Stimulated activated CD4-positive, alpha-beta T cell treated with anti-CD3 and anti-CD28 coated beads, Interleukin-1b, Interleukin-23, amount 100 ng/mL, for 1 hour (primary cell): ENCODE measurements at regions not wholly inside any gene's neighbourhood (a gene's known extent, or its start where the extent isn't known, plus 50 kb on each side); places are given as distances from the start of the nearest gene placed in this dataset.
"Not testable (repeated sequence)": the region's sequence is repeated elsewhere in the genome, so short reads cannot be mapped to it uniquely, and the experiment has no call there.

Source experiments
- DNase-seq, 2 donors: peaks; one replicate each; pipeline ENCODE4 v3.0.0-alpha.2; 2020; ENCODE audit warnings: low read depth in 2 of 2

DNA sequence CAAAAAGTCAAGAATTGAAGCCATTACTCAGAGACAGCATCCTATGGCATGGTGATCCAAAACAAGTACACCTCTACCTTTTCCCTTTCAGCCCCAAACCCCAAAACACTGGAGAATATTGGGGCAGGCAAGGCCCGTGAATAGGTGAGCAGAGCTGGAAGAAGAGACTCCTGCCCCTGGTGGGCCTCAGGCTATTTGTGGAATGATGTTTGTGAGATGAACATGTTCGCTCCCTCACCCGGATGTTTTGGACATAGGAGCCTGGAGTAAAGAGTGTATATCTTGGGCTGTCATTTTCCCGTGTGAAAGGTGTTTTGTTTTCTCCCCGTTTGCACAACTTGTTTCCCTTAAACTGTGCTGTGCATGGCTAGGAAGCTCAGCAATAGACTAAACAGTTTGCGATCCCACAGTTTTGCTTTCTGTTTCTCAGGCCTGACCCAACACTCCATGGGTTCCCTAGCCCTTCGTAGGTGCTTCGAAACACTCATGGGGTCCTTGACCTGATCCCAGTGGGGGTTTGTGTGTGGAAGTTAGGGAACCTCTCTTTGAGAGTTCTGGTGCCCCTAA lies 136.5 kb upstream of the TNP1 start:
- DNase-seq, result no peak

DNA sequence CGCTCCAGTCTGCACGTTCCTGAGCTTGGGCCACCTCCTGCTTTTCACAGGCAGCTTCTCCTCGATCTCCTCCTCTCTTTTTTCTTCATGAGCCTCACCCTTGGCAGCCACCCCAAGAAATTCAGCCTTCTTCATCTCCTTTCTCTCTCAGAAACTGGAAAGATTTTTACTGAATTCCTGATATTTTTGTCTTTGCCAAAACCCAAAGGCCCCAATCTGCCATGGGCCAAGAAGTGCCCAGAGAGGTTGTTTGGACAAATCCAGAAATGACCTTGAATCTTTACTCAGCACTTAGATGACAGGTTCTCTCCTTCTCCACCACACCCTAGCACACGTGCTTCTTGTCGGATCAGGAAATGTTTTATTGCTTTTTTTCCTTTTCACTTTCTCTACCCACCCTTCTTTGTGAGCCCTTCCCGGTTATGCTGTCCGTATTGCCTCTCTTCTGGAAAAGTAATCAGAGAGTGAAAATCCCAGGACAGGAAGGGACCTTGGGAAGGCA lies 134.5 kb upstream of the TNP1 start:
- DNase-seq, result no peak

DNA sequence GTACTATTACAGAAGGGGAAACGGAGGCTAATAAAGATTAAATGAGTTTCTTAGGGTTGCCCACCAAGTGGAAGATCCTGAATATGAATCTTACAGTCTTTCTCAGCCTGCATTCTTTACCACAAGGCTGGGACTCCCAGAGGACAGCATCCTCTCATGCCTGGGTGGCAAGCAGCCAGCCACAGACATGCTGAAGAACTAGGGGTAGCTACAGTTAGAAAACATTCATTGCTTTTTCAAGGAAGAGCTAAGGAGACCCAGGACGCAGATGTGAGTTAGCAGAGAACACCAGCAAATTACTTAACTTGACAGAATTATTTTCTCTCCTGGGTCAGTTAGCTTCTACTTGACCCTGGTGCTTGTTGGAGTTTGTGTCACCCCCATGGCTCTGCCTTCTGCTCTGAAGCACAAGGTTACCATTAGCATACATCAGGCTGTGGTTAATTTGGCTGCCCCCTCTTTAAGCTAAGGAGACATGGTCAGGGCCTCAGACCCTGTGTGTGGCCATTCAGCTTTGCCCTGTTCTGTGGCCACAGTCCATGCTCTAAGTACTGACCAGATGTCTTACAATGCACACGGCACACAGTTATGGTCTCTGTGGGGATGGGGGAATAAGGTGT lies 132.3 kb upstream of the TNP1 start:
- no peak for DNase-seq

DNA sequence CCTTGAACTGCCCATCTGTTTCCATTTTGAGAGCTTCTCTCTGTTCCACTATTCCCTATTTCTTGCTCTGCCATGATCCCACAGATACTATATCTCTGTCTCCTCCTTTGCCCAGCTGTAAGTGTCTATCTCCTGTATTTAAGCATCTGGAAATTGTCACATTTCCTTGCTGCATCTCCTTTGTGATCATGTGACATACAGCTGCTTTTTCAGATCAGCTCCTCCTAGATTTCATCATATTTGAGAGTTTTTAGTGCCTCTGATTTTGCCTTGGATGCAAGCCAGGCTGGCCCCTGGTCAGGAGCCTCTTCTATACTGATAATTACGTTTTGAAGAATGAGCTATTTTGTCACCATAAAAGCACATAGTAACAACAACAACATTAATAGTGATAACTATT lies 131.7 kb upstream of the TNP1 start:
- DNase-seq, result no peak

DNA sequence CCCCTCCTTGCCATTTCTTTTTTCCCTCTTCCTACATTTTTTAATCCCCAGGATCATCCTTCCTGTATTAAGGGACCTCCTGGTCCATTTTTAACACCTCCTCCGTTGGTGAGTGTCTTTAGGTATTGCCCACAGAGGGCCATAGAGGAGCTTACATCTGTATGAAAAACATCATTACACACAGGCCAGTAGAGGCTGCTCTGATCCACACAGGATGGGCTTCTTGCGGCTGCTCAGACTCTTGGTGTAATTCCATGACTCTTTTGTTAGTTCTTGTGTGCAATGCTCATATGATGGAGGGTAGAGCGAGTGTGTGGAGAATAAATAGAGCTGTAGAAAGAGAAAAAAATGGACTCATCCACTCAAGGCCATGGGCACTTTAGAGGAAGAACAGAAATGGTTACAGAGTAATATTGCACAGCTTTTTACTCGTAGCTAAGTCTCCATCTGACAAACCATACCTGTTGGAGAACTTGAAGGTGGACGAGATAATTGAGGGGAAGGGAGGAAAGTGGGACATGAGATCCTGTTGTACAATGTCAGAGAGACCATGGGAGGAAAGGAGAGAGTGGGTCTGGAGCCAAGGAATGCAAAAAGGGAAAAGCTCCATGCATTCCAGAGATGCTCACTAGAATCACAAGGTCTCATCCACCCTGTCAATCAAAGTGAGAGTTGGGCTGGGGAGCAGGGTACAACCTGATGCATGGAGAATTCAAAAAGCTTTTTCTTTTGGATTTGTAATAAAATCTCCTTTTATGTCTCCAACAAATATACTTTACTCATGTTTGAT lies 129.7 kb upstream of the TNP1 start:
- DNase-seq, result no peak

- no peak for DNase-seq
These were observed 127.5 kb upstream of the TNP1 start for GRCh38 chr2:216987252-216987821.

DNA sequence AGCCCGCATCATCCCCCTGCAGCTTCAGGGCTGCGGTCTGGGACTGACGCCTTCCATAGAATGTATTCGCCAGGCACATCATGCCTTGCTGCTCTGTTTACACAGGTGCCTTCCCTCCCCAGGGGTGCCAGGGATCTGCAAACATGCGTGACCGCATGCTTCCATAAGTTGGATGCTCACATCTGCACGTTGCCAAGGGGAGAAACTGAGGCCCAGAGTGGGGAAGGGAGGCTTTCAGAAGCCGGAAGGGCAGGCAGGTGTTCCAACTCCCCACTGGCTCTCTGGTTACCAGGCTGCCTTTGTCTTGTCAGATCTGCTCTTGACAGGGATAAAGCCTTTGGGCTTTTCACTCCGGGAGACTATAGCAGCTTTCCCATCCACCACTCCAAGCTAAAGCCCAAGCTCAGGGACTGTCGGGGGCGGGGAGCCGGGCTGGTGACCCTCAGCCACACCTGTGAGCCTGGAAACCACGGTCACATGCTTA lies 125.8 kb upstream of the TNP1 start:
- no peak for DNase-seq

- no peak for DNase-seq
These were observed 125.1 kb upstream of the TNP1 start for GRCh38 chr2:216984937-216985336.

GRCh38 chr2:216981951-216982350 lies 122.1 kb upstream of the TNP1 start:
- not testable (repeated sequence) for DNase-seq

- not testable (repeated sequence) for DNase-seq
These were observed 120.6 kb upstream of the TNP1 start for GRCh38 chr2:216980510-216980909.

GRCh38 chr2:216974321-216975302 lies 114.7 kb upstream of the TNP1 start:
- DNase-seq, result no peak

DNA sequence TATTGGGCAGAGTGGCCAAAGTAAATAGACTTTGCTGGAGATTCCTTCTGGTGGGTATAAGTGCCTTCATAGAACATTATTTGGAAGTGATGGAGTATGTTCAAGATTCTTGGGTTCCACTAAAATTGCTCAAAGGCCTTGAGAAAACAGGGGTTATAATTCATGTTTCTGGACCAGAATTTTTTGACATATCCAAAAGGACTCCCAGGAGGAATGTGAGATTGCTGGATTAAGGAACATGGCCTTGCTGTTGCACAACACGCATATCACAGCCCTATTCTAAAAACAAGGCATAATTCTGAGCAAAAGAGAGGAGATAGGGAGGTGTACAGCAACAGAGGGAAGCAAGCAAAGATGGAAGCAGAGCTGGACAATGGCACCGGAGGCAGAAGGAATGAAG lies 111.7 kb upstream of the TNP1 start:
- no peak for DNase-seq

DNA sequence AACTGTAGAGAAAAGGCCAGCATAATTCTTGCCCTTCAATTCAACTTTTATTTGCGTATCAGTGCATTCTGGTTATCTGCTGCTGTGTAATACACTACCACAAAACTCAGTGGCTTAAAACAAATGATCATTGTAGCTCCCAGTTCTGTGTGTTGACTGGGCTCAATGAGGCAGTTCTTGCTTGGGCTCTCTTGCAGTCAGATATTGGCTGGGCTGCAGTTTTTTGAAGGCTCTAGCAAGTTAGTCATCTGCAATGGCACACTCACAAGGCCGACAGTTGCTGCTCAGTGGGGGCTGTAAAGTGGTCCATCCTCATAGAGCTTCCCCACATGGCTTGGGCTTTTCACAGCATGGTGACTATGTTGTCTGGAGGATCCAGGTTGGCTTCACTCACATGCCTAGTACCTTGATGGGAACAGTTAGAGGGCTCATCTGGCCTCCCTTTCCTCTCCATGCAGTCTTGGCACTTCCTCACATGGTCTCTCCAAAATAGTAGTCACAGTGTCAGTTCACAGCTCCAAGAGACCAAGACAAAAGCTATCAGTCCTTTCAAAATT lies 110.6 kb upstream of the TNP1 start:
- DNase-seq, result no peak

GRCh38 chr2:216967889-216968288 lies 108.0 kb upstream of the TNP1 start:
- DNase-seq, result no peak

DNA sequence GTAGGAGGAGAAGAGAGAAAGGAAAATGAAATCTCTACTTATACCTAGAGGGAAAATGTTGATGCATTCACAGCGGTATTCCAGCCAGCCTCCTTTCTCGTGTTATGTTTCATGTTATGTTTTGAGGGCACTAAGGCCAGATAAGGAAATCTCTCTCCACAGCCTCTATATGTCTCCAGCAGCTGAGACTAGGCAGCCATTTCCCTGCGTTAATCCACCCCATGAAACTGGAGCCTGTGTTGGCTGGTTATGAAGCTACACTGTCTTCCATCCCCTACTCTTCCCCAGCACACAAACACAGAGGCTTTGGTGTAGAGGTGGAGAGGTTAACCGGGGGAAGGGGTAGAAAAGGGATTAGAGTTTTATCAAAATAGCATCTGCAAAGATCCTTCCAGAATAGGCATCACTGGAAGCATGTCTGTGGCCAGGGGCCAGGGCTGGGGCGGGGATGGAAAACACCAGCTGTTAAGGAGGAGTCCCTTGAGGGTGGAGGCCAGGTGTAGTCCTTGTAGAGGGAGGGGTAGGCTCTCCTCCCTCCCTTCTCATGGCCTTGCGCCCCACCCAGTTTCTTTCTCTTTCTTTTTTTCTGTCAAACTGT lies 100.9 kb upstream of the TNP1 start:
- no peak for DNase-seq

DNA sequence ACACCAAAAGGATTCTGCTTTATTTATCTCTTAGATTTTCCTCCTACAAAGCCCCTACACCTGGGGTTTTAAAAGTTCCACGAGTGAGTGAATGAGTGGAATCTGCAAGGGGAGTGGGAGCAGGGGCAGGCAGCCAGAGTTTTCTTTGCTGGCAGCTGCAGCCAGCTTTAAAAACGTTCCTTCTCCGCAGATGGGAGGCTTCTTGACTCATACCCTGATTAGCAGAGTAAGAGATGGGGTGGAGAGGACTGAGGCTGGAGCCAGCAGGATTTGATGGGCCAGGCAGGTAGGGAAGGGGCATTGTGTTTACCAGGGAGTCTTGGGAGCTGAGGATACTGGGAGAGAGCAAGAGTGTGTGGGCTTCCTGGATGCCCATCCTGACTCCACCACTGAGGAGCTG lies 99.6 kb upstream of the TNP1 start:
- DNase-seq, result no peak

DNA sequence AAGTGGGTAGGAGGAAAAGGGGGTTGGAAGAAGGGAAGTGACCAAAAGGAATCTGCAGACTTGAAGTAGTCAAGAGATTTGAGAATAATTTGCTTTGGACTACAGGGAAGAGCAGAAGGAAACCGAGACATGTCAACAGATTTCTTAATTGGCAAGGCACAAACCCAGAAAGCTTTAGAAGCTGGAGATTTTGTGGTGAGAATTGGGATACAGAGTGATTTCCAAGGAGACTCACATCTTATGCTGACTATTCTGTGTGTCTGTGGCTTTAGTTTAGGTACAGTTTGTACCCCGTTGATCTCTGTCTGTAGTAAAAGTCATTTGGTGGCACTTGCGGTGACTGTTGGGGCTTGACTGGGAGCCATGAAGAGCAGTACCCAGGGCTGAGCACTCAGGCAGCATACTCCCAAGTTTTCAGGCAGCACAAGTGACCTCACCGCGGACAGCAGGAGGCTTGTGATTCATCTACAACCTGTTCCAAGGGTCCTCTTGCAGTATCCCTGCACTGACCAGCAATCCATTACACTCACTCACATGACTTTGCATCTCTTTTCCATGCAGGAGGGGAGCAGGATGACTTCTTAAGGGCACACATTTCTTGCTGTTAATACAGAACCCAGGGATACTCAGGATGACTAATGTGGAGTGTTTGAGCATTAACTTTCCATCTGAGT lies 97.1 kb upstream of the TNP1 start:
- DNase-seq, result no peak

DNA sequence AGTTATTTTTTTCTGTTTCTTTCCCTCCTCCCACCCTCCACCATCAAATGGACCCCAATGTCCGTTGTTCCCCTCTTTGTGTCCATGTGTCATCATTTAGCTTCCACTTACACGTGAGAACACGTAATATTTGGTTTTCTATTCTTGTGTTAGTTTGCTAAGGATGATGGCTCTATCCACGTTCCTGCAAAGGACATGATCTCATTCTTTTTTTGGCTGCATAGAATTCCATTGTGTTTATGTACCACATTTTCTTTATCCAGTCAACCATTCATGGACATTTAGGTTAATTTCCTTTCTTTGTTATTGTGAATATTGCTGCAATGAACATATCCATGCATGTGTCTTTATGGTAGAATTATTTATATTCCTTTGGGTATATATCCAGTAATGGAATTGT lies 91.3 kb upstream of the TNP1 start:
- DNase-seq, result no peak

DNA sequence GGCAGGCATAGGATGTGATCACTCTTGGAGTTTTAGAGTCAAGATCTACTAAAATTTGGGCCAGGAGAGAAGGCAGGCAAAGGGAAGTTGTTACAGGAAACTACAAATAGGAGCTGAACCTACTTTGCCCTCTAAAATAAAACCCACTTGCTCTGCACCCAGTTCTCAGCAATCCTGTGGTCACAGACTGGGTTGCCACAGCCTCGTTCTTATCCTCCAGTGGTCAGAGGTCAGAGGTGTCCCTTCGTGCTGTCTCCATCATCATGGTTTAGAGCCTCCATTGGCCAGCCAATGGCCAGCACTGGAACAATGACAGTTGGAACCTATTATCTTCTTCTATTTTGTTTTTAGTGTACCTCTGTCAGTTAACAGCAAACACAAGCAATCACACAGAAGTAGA lies 90.7 kb upstream of the TNP1 start:
- no peak for DNase-seq
